GM12874 (cell line): ENCODE measurements at regions not wholly inside any gene's neighbourhood (a gene's known extent, or its start where the extent isn't known, plus 50 kb on each side); places are given as distances from the start of the nearest gene placed in this dataset.

ENCODE experiments used
- CTCF ChIP-seq: IDR thresholded peaks from 2 replicates; pipeline ENCODE4 v1.5.1; 2011; ENCODE audit warnings: low read depth, mild to moderate bottlenecking, control low read depth, low read length, moderate library complexity; ENCODE audit not compliant: insufficient read depth

GRCh38 chr16:25587783-25588182 lies 104.0 kb upstream of the HS3ST4 start:
- no peak for TF ChIP-seq CTCF

- no peak for TF ChIP-seq CTCF
These were observed 104.9 kb upstream of the HS3ST4 start for GRCh38 chr16:25586826-25587225.

GRCh38 chr16:25585526-25585925 lies 106.2 kb upstream of the HS3ST4 start:
- TF ChIP-seq CTCF: no peak

GRCh38 chr16:25580041-25580440 lies 111.7 kb upstream of the HS3ST4 start:
- no peak for TF ChIP-seq CTCF

GRCh38 chr16:25575363-25575762 lies 116.4 kb upstream of the HS3ST4 start:
- TF ChIP-seq CTCF: no peak

GRCh38 chr16:25571712-25572111 lies 120.0 kb upstream of the HS3ST4 start:
- TF ChIP-seq CTCF: no peak

GRCh38 chr16:25570131-25570530 lies 121.6 kb upstream of the HS3ST4 start:
- no peak for TF ChIP-seq CTCF

- TF ChIP-seq CTCF: no peak
These were observed 122.8 kb upstream of the HS3ST4 start for GRCh38 chr16:25568991-25569390.
